ENCODE measurements at regions not wholly inside any gene's neighbourhood (a gene's known extent, or its start where the extent isn't known, plus 50 kb on each side); places are given as distances from the start of the nearest gene placed in this dataset.

DNA sequence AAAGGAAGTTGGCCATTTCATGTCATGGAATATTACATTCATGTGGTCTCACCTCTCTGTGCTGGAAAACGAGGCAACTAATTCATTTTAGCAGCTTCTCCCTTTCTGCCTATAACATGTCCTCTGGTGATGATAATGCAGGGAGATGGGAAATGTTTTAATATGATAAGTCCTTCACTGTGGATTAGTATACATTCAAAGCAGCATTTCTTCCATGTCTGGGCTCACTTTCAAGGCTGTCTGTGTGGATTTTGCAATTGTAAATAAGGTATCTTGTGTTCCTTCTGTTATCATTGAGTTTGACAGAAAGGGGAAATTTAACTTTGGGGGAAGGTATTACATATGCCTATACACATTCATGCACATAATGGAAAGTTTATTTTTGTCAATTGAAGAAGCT is 374.7 kb upstream of the DAB1 start:
- TF ChIP-seq POLR2AphosphoS5 (IDR thresholded peaks at IDR 0.05) (no peak), POLR2A (IDR thresholded peaks at IDR 0.05) (no peak)
- TF ChIP-seq, protein P1, sequence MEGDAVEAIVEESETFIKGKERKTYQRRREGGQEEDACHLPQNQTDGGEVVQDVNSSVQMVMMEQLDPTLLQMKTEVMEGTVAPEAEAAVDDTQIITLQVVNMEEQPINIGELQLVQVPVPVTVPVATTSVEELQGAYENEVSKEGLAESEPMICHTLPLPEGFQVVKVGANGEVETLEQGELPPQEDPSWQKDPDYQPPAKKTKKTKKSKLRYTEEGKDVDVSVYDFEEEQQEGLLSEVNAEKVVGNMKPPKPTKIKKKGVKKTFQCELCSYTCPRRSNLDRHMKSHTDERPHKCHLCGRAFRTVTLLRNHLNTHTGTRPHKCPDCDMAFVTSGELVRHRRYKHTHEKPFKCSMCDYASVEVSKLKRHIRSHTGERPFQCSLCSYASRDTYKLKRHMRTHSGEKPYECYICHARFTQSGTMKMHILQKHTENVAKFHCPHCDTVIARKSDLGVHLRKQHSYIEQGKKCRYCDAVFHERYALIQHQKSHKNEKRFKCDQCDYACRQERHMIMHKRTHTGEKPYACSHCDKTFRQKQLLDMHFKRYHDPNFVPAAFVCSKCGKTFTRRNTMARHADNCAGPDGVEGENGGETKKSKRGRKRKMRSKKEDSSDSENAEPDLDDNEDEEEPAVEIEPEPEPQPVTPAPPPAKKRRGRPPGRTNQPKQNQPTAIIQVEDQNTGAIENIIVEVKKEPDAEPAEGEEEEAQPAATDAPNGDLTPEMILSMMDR (IDR thresholded peaks at IDR 0.05 in 8 of 11, conservative IDR thresholded peaks at IDR 0.05 in 3 of 11): no peak

Data from spleen (tissue), 7 donors.